Stimulated activated naive CD8-positive, alpha-beta T cell treated with anti-CD3 and anti-CD28 coated beads, Interleukin-15, Interleukin-2, amounts not matched to agents 100 U/mL and 50 U/mL, for 24 hours (primary cell): ENCODE measurements at regions not wholly inside any gene's neighbourhood (a gene's known extent, or its start where the extent isn't known, plus 50 kb on each side); places are given as distances from the start of the nearest gene placed in this dataset.
"Not testable (repeated sequence)": the region's sequence is repeated elsewhere in the genome, so short reads cannot be mapped to it uniquely, and the experiment has no call there.

Experiments
- ATAC-seq: fragments of 150-1000 bp; cut with Tn5 transposase; one replicate; pipeline ENCODE4 v1.10.0; 2021
- DNase-seq: peaks from one replicate; pipeline ENCODE4 v3.0.0; 2021

GRCh38 chr9:134561427-134562145, 80.0 kb upstream of the COL5A1 start:
- ATAC-seq: no peak
- DNase-seq: no peak

- no peak for ATAC-seq
- DNase-seq: no peak
Measured at GRCh38 chr9:134562146-134562849, 79.3 kb upstream of the COL5A1 start.

- ATAC-seq (no peak), DNase-seq (no peak)
Measured at GRCh38 chr9:134563397-134563796, 78.2 kb upstream of the COL5A1 start.

GRCh38 chr9:134564431-134565170, 77.0 kb upstream of the COL5A1 start:
- ATAC-seq (no peak), DNase-seq (no peak)

- DNase-seq: no peak
- no peak for ATAC-seq
Measured at GRCh38 chr9:134565316-134565915, 76.2 kb upstream of the COL5A1 start.

GRCh38 chr9:134566196-134566847, 75.3 kb upstream of the COL5A1 start:
- DNase-seq (no peak), ATAC-seq (no peak)

GRCh38 chr9:134566936-134567335, 74.7 kb upstream of the COL5A1 start:
- DNase-seq: no peak
- no peak for ATAC-seq

GRCh38 chr9:134568116-134568515, 73.5 kb upstream of the COL5A1 start:
- DNase-seq (no peak), ATAC-seq (no peak)

GRCh38 chr9:134568811-134569210, 72.8 kb upstream of the COL5A1 start:
- DNase-seq (no peak), ATAC-seq (no peak)

GRCh38 chr9:134569626-134570025, 72.0 kb upstream of the COL5A1 start:
- no peak for ATAC-seq
- DNase-seq: no peak

- no peak for ATAC-seq
- no peak for DNase-seq
Measured at GRCh38 chr9:134570151-134570621, 71.4 kb upstream of the COL5A1 start.

GRCh38 chr9:134570711-134571325, 70.8 kb upstream of the COL5A1 start:
- no peak for ATAC-seq
- no peak for DNase-seq

- ATAC-seq: no peak
- no peak for DNase-seq
Measured at GRCh38 chr9:134571326-134571931, 70.2 kb upstream of the COL5A1 start.

- ATAC-seq (peak; percentile 51), DNase-seq (no peak)
Measured at GRCh38 chr9:134571946-134572917, 69.4 kb upstream of the COL5A1 start.

- ATAC-seq, DNase-seq: not testable (repeated sequence)
Measured at GRCh38 chr9:134574686-134575085, 66.9 kb upstream of the COL5A1 start.

- DNase-seq (no peak), ATAC-seq (no peak)
Measured at GRCh38 chr9:134575103-134575900, 66.3 kb upstream of the COL5A1 start.

GRCh38 chr9:134575901-134576176, 65.8 kb upstream of the COL5A1 start:
- DNase-seq (no peak), ATAC-seq (no peak)

GRCh38 chr9:134585021-134585561, 56.5 kb upstream of the COL5A1 start:
- no peak for ATAC-seq

More at GRCh38 chr9:134585021-134585561, 56.5 kb upstream of the COL5A1 start:
- no peak for DNase-seq
